Panc1 (cell line): ENCODE measurements at regions not wholly inside any gene's neighbourhood (a gene's known extent, or its start where the extent isn't known, plus 50 kb on each side); places are given as distances from the start of the nearest gene placed in this dataset.

ENCODE experiments used
- ATAC-seq: fragments of 200-7000 bp; cut with Tn5 transposase; 2 replicates; pipeline ENCODE4 v1.9.1; 2020; ENCODE audit warnings: mild to moderate bottlenecking, moderate library complexity
- BruUV-seq: library from RNA; stranded (reverse); fragments of 400-500 nt; replicated peaks from 2 replicates; lab custom pipeline; 2021; lab: Mats Ljungman, UMichigan
- CTCF ChIA-PET: fragments of 300-600 bp; sonication (Branson Sonifier 250); formaldehyde crosslinking; loops from one replicate; lab custom pipeline; 2022; ENCODE audit warnings: antibody characterized with exemption; lab: Charles Lee
- POLR2A ChIA-PET: fragments of 300-600 bp; sonication (Branson Sonifier 250); formaldehyde crosslinking; loops from one replicate; lab custom pipeline; 2022; ENCODE audit warnings: antibody characterized with exemption; lab: Charles Lee
- DNase-seq: peaks from one replicate; pipeline ENCODE4 v3.0.0-alpha.2; 2010; ENCODE audit warnings: low read depth, low spot score
- H3K27ac ChIP-seq: 2 replicates; pipeline ENCODE4 v1.5.1; 2011; ENCODE audit warnings: mild to moderate bottlenecking, low read length, inconsistent platforms
- H3K27me3 ChIP-seq: fragments of 200-500 bp; sonication (Bioruptor generic); 2 replicates; pipeline ENCODE4 v1.6.0; 2014; ENCODE audit warnings: low read length, inconsistent platforms; ENCODE audit not compliant: control insufficient read depth, insufficient read depth
- H3K36me3 ChIP-seq: fragments of 200-500 bp; sonication (Bioruptor generic); 2 replicates; pipeline ENCODE4 v1.5.1; 2014; ENCODE audit warnings: inconsistent platforms, mild to moderate bottlenecking, low read length, moderate library complexity; ENCODE audit not compliant: control insufficient read depth, insufficient read depth
- H3K4me1 ChIP-seq: 2 replicates; pipeline ENCODE4 v1.5.1; 2011; ENCODE audit warnings: inconsistent platforms, mild to moderate bottlenecking, low read length, moderate library complexity; ENCODE audit not compliant: control insufficient read depth, insufficient read depth
- H3K4me3 ChIP-seq, 2 experiments: 2 replicates each; pipeline ENCODE4 v1.5.1; 2011 to 2012; ENCODE audit warnings: low read depth in 2 of 2, low read length in 2 of 2, mild to moderate bottlenecking in 2 of 2, inconsistent platforms in 1 of 2, moderate library complexity in 1 of 2
- H3K9me3 ChIP-seq: fragments of 200-500 bp; sonication (Bioruptor generic); 2 replicates; pipeline ENCODE4 v1.5.1; 2014; ENCODE audit warnings: low read depth, mild to moderate bottlenecking, inconsistent platforms, low read length, moderate library complexity; ENCODE audit not compliant: control insufficient read depth, insufficient read depth
- CTCF ChIP-seq: fragments of 450-650 bp; IDR thresholded peaks from 2 replicates; pipeline ENCODE4 v1.5.1; 2017; ENCODE audit warnings: mild to moderate bottlenecking
- POLR2AphosphoS5 ChIP-seq: IDR thresholded peaks from 2 replicates; pipeline ENCODE4 v1.6.1; 2012; ENCODE audit warnings: mild to moderate bottlenecking, low read depth, low read length, moderate library complexity
- SIN3A ChIP-seq: IDR thresholded peaks from 2 replicates; pipeline ENCODE4 v1.6.1; 2012; ENCODE audit warnings: low read depth, mild to moderate bottlenecking, low read length, moderate library complexity, borderline replicate concordance; ENCODE audit not compliant: insufficient read depth
- TCF7L2 ChIP-seq: IDR thresholded peaks from 2 replicates; pipeline ENCODE4 v1.6.1; 2011; ENCODE audit warnings: mild to moderate bottlenecking, low read depth, low read length, inconsistent platforms
- in situ Hi-C: cut with HindIII; loops from 2 replicates; pipeline ENCODE4 v1.10.0; 2016; ENCODE audit warnings: low sequenced_read_pairs, low pct_unique_long_range_greater_than_20kb
- intact Hi-C: fragments of 100-400 bp; cut with micrococcal nuclease; formaldehyde crosslinking; loops from one replicate; pipeline ENCODE4 v1.10.0; 2022; ENCODE audit not compliant: unreplicated experiment
- TF ChIP-seq, protein P1 (sequence below), 2 experiments: IDR thresholded peaks; 2 replicates each; pipeline ENCODE4 v1.6.1; 2011 to 2012; ENCODE audit warnings: low read depth in 2 of 2, control low read depth in 1 of 2, low read length in 1 of 2, mild to moderate bottlenecking in 1 of 2, moderate library complexity in 1 of 2; ENCODE audit not compliant: insufficient read depth in 1 of 2

DNA sequence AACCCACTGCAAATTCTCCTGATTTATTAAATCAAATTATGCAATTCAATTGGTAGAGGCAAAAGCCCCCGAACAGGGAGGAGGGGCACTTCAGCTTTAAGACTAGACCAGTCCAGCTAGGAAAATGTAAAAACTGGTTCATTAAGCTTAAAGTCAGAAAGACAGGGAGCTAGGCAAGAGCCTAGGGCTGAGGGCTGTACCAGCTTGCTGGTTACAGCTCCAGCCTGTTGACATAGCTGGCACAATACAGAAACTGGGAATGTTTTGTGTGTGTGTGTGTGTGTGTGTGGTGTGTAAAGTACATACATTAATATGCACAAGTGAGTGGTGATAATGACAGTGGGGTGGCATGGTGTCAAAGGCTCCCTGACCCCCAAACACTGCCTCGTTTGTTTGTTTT lies 307.0 kb upstream of the CELF4 start:
- Histone ChIP-seq H3K27me3 (no peaks in the 10 kb centered on the region), H3K9me3 (no peaks in the 10 kb centered on the region), H3K36me3 (no peaks in the 10 kb centered on the region), H3K4me3 (no peak overlapping the region), H3K4me1 (no peaks in the 10 kb centered on the region), H3K27ac (no peak overlapping the region)
- POLR2A ChIA-PET = no interaction called here
- intact Hi-C loops (no loop called here), in situ Hi-C loops (no loop called here)
- no TSS peak for BruUV-seq
- DNase-seq = no peak
- no peak for TF ChIP-seq CTCF
- TF ChIP-seq, protein P1, sequence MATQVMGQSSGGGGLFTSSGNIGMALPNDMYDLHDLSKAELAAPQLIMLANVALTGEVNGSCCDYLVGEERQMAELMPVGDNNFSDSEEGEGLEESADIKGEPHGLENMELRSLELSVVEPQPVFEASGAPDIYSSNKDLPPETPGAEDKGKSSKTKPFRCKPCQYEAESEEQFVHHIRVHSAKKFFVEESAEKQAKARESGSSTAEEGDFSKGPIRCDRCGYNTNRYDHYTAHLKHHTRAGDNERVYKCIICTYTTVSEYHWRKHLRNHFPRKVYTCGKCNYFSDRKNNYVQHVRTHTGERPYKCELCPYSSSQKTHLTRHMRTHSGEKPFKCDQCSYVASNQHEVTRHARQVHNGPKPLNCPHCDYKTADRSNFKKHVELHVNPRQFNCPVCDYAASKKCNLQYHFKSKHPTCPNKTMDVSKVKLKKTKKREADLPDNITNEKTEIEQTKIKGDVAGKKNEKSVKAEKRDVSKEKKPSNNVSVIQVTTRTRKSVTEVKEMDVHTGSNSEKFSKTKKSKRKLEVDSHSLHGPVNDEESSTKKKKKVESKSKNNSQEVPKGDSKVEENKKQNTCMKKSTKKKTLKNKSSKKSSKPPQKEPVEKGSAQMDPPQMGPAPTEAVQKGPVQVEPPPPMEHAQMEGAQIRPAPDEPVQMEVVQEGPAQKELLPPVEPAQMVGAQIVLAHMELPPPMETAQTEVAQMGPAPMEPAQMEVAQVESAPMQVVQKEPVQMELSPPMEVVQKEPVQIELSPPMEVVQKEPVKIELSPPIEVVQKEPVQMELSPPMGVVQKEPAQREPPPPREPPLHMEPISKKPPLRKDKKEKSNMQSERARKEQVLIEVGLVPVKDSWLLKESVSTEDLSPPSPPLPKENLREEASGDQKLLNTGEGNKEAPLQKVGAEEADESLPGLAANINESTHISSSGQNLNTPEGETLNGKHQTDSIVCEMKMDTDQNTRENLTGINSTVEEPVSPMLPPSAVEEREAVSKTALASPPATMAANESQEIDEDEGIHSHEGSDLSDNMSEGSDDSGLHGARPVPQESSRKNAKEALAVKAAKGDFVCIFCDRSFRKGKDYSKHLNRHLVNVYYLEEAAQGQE (IDR thresholded peaks at IDR 0.05; ENCODE audit: insufficient read depth in 1 of 2, low read depth in 2 of 2, low read length in 1 of 2) = no peak
- no peak for TF ChIP-seq POLR2AphosphoS5
- no peak for TF ChIP-seq TCF7L2
- TF ChIP-seq SIN3A = no peak
- no peak for ATAC-seq
- CTCF ChIA-PET = no interaction called here

DNA sequence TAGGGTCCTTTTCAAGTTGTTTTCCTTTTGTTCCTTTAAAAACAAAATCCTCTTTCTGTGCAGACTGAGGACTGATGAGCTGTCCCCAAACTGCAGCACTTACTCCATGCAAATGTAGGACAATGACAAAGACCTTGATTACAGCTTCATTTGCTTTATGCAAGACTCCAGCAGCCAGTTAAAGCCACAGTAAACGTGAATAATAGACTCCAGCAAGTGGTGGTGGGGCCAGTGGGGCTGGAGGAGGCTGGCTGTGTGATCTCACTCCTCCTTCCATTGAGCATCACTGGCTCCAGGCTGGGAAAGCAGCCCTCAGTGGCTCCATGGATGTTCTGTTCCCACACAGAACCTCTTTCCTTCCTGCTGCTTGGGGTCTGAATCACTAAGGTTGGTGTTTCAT lies 306.0 kb upstream of the CELF4 start:
- no peak overlapping the region for H3K4me3 ChIP-seq
- in situ Hi-C loops (no loop called here), intact Hi-C loops (no loop called here)
- ChIA-PET CTCF (no interaction called here), POLR2A (no interaction called here)
- ATAC-seq = no peak
- no peaks in the 10 kb centered on the region for H3K27me3 ChIP-seq
- BruUV-seq = no TSS peak
- no peak for DNase-seq
- no peaks in the 10 kb centered on the region for H3K4me1 ChIP-seq
- H3K36me3 ChIP-seq = no peaks in the 10 kb centered on the region
- no peaks in the 10 kb centered on the region for H3K9me3 ChIP-seq
- no peak for TF ChIP-seq SIN3A
- no peak for TF ChIP-seq CTCF
- TF ChIP-seq TCF7L2 = no peak
- TF ChIP-seq, protein P1 (IDR thresholded peaks at IDR 0.05; ENCODE audit: insufficient read depth in 1 of 2, low read depth in 2 of 2, low read length in 1 of 2) = no peak
- TF ChIP-seq POLR2AphosphoS5 = no peak
- H3K27ac ChIP-seq = no peak overlapping the region
